GM12892 (cell line): ENCODE measurements at regions not wholly inside any gene's neighbourhood (a gene's known extent, or its start where the extent isn't known, plus 50 kb on each side); places are given as distances from the start of the nearest gene placed in this dataset.

Source experiments
- DNase-seq: peaks from one replicate; pipeline ENCODE4 v3.0.0; 2011; ENCODE audit not compliant: insufficient read length
- FAIRE-seq: peaks from 2 replicates; lab custom pipeline; 2011; peaks lifted over from hg19 to GRCh38; lab: Jason Lieb, UNC
- POLR2A ChIP-seq: IDR thresholded peaks from 2 replicates; pipeline ENCODE4 v1.6.1; 2011; ENCODE audit warnings: low read depth, low read length, control low read depth
- POLR2AphosphoS5 ChIP-seq: IDR thresholded peaks from 2 replicates; pipeline ENCODE4 v1.6.1; 2011; ENCODE audit warnings: low read depth, low read length, control low read depth
- TAF1 ChIP-seq: IDR thresholded peaks from 2 replicates; pipeline ENCODE4 v1.6.1; 2011; ENCODE audit warnings: low read depth, mild to moderate bottlenecking, control low read depth, low read length, borderline replicate concordance

DNA sequence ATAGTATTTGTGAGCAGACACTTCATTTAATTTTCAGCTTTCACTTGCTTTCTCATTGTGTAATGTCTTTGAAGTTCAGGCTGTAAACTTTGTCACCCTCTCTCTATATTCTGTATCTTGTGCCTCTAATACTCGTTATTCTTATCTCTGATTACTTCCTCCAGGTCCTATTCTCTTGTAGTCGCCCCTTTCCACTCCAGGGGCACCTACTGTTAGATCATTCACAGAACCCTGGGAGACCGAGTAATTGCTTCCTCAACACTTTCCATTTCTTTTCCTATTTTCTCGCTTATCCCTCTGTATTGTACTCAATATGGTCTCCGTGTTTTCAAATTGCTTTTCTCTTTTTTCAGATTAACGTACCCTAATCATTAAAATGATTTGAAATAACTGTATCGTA lies 93.9 kb upstream of the TDRD3 start:
- TF ChIP-seq TAF1 (no peak), POLR2AphosphoS5 (no peak), POLR2A (no peak)
- no peak for DNase-seq
- FAIRE-seq: no peak

GRCh38 chr13:60311527-60311926 lies 85.5 kb upstream of the TDRD3 start:
- no peak for DNase-seq
- FAIRE-seq: no peak
- TF ChIP-seq POLR2AphosphoS5 (no peak), TAF1 (no peak)

DNA sequence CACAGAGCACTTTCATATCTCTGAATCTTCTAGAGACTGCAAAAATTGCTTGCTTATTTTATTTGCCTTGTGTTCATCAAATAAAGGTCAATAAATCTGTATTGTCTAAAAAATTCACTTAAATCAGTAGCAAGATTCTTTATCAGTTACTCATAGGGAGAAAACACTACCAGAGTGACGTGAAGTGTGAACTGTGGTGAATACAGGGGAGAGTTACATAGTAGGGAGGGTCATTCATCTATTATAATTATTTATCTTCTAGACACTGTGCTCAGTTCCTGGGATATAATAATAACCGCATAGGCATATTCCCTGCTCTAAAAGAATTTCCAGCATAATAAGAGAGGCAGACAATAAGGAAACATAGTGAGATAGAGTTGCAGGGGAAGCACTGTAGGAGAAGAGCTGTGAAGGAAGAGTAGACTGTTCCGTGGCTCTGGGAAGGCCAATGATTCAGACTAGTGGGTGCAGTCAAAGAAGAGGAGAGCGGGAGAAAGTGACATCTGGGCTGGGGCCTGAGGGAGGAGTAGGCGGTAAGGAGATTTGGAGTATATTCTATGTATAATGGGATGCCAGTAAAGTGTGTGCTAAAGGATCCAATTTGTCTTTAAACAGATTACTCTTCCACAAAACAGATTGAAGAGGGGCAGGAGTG lies 84.0 kb upstream of the TDRD3 start:
- DNase-seq: no peak
- no peak for FAIRE-seq

DNA sequence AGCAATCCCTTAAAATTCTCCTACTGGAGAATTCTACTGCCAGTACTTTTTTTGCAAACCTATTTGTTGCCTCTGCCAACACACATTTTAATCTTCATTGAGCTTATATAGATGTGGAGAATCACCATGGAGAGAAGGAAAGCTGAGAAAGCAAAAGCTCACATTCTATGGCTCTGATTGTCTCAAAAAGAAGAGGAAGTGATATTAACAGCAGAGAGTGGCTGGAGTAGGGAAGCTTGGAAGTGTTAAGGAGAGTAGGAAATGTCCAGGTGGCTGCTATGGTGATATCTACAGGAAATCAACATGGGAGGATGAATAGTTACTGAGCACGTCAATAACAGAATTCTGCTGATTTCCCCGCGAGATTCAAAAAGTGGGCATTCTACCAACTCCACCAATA lies 78.8 kb upstream of the TDRD3 start:
- TF ChIP-seq TAF1 (no peak), POLR2AphosphoS5 (no peak), POLR2A (no peak)
- FAIRE-seq (no peak), DNase-seq (no peak)

More for the DNA sequence above, 84.0 kb upstream of the TDRD3 start:
- TF ChIP-seq POLR2A (no peak), TAF1 (no peak), POLR2AphosphoS5 (no peak)

DNA sequence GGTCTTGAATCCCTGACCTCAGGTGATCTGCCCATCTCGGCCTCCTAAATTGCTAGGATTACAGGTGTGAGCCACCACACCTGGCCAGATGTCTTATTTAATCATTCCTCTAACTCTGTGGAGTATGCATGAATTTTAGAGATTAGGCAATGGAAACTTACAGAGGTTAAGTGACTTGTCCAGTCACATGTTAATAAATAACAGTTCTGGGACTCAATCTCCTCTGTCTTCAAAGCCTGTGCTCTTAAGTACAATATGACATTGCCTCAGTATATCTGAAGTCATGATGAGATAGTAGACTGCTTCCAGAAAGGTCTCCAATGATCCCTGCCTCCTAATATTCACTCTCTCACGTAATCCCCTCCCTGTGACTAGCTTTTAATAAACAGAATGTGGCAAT lies 72.9 kb upstream of the TDRD3 start:
- no peak for FAIRE-seq
- TF ChIP-seq TAF1 (no peak), POLR2AphosphoS5 (no peak), POLR2A (no peak)
- no peak for DNase-seq

DNA sequence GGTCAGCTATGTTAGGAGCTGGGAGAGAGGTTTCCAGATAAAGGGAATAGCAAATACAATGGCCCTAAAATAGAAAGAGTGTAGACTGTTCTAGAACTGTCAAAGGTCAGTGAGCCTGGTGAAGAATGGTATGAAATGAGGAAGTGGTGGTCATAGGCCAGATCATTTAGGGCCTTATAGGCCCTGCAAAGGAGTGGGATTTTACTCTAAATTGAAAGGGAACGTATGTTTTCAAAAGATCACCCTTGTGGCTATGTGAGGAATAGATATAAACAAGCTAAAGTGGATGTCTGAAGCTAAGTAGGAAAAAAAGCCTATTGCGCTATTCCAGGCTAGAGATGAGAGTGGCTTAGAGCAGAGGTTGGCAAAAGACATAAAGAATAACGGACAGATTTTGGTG lies 70.7 kb upstream of the TDRD3 start:
- DNase-seq (no peak), FAIRE-seq (no peak)
- no peak for TF ChIP-seq POLR2AphosphoS5
- TF ChIP-seq TAF1: no peak
- no peak for TF ChIP-seq POLR2A

DNA sequence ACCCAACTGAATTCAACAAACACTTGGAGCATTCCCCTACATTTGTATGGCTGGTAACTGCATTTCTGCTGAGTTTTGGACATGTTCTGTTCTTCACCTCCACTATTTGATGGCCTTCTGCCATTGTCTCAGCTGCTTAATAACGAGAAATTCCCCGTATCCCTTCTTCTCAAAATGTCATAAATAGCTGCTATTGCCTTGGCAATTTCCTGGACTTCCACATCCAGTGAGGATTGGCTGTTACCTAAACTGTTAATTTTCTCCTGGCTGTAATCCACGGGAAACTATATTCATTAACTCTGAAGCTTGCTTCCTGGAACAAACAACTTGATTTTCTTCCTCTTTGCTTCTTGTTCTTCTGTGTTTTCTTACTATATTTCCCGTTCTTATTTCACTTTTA lies 69.5 kb upstream of the TDRD3 start:
- FAIRE-seq (peak; percentile 46), DNase-seq (no peak)
- TF ChIP-seq POLR2A (no peak), POLR2AphosphoS5 (no peak), TAF1 (no peak)

DNA sequence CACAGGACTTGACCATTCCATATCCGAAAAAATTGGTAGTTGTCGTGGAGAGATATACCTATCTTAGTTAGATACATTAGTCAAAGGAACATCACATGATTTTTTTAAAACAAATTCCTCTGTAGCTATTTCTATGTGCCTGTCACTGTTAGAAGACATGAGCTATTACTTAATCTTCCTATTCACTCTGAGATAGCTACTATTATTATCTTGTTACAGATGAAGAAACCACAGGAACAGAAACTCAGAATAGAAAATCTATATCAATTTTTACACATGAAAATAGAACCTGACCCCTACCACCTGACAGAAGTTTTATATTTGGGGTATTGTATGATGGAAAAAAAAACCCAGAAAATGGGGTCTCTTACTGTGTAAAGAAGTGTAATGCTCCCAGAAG lies 68.9 kb upstream of the TDRD3 start:
- TF ChIP-seq POLR2A: no peak
- TF ChIP-seq TAF1: no peak
- TF ChIP-seq POLR2AphosphoS5: no peak
- DNase-seq (no peak), FAIRE-seq (no peak)

DNA sequence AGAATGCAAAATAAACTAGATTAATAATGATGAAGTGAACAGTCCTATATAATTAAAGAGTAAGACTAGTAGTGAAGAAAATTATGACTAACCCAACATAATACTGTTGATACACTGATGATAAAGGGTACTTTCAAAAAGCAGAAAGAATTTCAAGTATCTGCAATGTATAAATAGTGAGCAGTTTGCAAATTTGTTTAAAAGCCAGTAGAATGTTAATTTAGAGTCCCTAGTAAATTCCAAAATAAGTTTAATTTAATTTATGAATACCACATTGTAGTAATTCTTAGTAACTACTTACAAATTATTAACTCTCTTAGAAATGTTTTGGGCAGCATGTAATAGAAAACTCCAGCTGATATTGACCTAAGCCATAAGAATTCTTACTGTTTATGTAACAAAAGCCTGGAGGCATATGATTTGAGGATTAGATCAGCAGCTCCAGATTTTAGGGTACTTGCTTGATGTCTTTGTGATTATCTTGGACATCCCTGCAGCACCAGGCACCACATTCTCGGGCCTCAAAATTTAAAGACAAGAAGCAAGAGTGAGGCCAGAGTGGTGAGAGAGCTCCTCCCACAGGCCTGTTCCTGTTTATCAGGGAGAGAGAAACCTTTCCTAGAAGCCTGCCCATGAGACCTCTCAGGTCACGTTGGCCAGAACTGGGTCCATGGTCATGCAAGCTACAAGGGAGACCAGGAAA lies 67.6 kb upstream of the TDRD3 start:
- FAIRE-seq: no peak
- TF ChIP-seq TAF1: no peak
- no peak for TF ChIP-seq POLR2AphosphoS5
- no peak for TF ChIP-seq POLR2A
- no peak for DNase-seq

GRCh38 chr13:60331249-60332012 lies 65.6 kb upstream of the TDRD3 start:
- FAIRE-seq: no peak

GRCh38 chr13:60332682-60333081 lies 64.3 kb upstream of the TDRD3 start:
- DNase-seq (no peak), FAIRE-seq (no peak)
- no peak for TF ChIP-seq POLR2A

More at GRCh38 chr13:60331249-60332012, 65.6 kb upstream of the TDRD3 start:
- no peak for TF ChIP-seq TAF1
- no peak for DNase-seq

DNA sequence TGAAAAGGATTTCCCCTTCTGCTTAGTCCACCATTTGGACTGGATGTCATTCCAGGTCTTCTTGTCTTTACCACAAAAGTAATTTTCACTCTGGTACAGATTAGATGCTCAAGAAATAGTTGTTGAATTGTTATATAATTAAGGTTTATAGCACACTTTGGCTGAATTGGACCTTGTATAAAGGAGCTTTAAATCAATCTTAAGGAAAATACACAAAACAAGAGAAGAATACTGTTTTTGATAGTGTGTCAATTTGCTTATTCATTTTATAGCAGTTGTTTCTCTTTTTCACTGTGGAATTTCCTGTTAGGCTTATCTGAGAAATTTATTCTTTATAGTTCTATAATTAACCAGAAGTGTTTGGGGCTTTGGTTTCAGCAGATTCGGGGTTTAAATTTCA lies 62.7 kb upstream of the TDRD3 start:
- TF ChIP-seq POLR2AphosphoS5: no peak
- no peak for TF ChIP-seq TAF1
- no peak for TF ChIP-seq POLR2A
- FAIRE-seq (no peak), DNase-seq (no peak)
